DND-41 (cell line): ENCODE measurements at regions not wholly inside any gene's neighbourhood (a gene's known extent, or its start where the extent isn't known, plus 50 kb on each side); places are given as distances from the start of the nearest gene placed in this dataset.
A peak's percentile ranks its signal among the peaks of the same experiment; 100 is the strongest.
"Not testable (repeated sequence)": the region's sequence is repeated elsewhere in the genome, so short reads cannot be mapped to it uniquely, and the experiment has no call there.

ENCODE experiments used
- ATAC-seq: fragments of 200-7000 bp; cut with Tn5 transposase; 3 replicates; pipeline ENCODE4 v1.9.1; 2021; ENCODE audit warnings: low read depth; ENCODE audit not compliant: insufficient read depth
- DNase-seq: peaks from one replicate; pipeline ENCODE4 v3.0.0-alpha.2; 2020
- H2AFZ ChIP-seq: 2 replicates; pipeline ENCODE4 v1.6.0; 2012; ENCODE audit warnings: low read depth, low read length
- H3K27ac ChIP-seq: 2 replicates; pipeline ENCODE4 v1.5.1; 2012; ENCODE audit warnings: low read length, inconsistent platforms
- H3K27me3 ChIP-seq: fragments of 200-600 bp; sonication (generic); 2 replicates; pipeline ENCODE4 v1.6.0; 2012; ENCODE audit warnings: low read length, mild to moderate bottlenecking, inconsistent platforms; ENCODE audit not compliant: insufficient read depth, poor library complexity
- H3K36me3 ChIP-seq: 2 replicates; pipeline ENCODE4 v1.5.1; 2012; ENCODE audit warnings: low read length, inconsistent platforms; ENCODE audit not compliant: insufficient read depth
- H3K4me1 ChIP-seq: 2 replicates; pipeline ENCODE4 v1.5.1; 2012; ENCODE audit warnings: mild to moderate bottlenecking, low read length; ENCODE audit not compliant: insufficient read depth
- H3K4me2 ChIP-seq: 2 replicates; pipeline ENCODE4 v1.6.0; 2012; ENCODE audit warnings: mild to moderate bottlenecking, moderate library complexity, low read length, inconsistent platforms; ENCODE audit not compliant: insufficient read depth
- H3K4me3 ChIP-seq, 2 experiments: fragments of 200-600 bp in 1 of 2; shearing (Covaris generic) in 1 of 2; 2 replicates each; pipeline ENCODE4 v1.5.1; 2012 to 2016; ENCODE audit warnings: inconsistent platforms in 2 of 2, low read length in 2 of 2, mild to moderate bottlenecking in 2 of 2, low read depth in 1 of 2, moderate library complexity in 1 of 2
- H3K79me2 ChIP-seq: 2 replicates; pipeline ENCODE4 v1.6.0; 2012; ENCODE audit warnings: low read length, inconsistent platforms; ENCODE audit not compliant: insufficient read depth
- H3K9ac ChIP-seq: 2 replicates; pipeline ENCODE4 v1.6.0; 2012; ENCODE audit warnings: low read depth, mild to moderate bottlenecking, inconsistent platforms, low read length, moderate library complexity
- H3K9me3 ChIP-seq: 2 replicates; pipeline ENCODE4 v1.5.1; 2012; ENCODE audit warnings: low read length, moderate library complexity, mild to moderate bottlenecking, inconsistent platforms; ENCODE audit not compliant: insufficient read depth, severe bottlenecking
- H4K20me1 ChIP-seq: 2 replicates; pipeline ENCODE4 v1.6.0; 2012; ENCODE audit warnings: low read length; ENCODE audit not compliant: insufficient read depth
- EZH2 ChIP-seq: IDR thresholded peaks from 3 replicates; pipeline ENCODE4 v1.6.1; 2012; ENCODE audit warnings: borderline replicate concordance, low read depth, mild to moderate bottlenecking, moderate library complexity, low read length, inconsistent platforms; ENCODE audit not compliant: severe bottlenecking
- TF ChIP-seq, protein P1 (sequence below): IDR thresholded peaks from 2 replicates; pipeline ENCODE4 v1.5.1; 2012; ENCODE audit warnings: borderline replicate concordance, low read length, moderate library complexity, mild to moderate bottlenecking; ENCODE audit not compliant: poor library complexity, severe bottlenecking; ENCODE audit errors: extremely low read depth

DNA sequence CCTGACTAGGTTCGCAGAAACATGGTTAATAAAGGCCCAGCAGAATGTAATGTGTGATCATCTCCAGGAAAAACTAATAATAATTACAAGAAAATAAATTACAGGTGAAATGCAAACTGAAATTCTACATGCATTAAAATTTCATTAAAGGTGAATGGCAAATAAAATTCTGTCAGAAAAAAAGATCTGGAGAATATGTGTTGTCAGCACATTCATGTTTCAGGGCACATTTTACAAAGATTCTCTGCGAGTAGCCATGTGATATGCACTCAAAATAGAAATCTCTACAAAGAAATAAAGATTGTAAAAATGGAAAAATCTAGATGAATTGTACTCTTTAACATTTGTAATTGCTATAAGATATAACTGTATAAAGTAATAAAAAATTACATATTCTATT is 765.2 kb downstream of the TMEM121 start:
- Histone ChIP-seq H3K27me3 (no peaks in the 10 kb centered on the region), H3K27ac (peak overlapping the region; percentile 66), H3K4me3 (no peak overlapping the region), H3K4me2 (no peak overlapping the region), H4K20me1 (no peaks in the 10 kb centered on the region), H3K79me2 (0 out of 2 replicates have a peak, but pooled peaks cover 2% of the 10 kb centered on the region), H3K9ac (no peak overlapping the region), H3K4me1 (peaks cover 42% of the 10 kb centered on the region), H3K36me3 (peaks cover 8% of the 10 kb centered on the region), H2AFZ (no peak overlapping the region), H3K9me3 (no peaks in the 10 kb centered on the region)
- no peak for DNase-seq
- no peak for ATAC-seq
- no peak for TF ChIP-seq EZH2
- TF ChIP-seq, protein P1, sequence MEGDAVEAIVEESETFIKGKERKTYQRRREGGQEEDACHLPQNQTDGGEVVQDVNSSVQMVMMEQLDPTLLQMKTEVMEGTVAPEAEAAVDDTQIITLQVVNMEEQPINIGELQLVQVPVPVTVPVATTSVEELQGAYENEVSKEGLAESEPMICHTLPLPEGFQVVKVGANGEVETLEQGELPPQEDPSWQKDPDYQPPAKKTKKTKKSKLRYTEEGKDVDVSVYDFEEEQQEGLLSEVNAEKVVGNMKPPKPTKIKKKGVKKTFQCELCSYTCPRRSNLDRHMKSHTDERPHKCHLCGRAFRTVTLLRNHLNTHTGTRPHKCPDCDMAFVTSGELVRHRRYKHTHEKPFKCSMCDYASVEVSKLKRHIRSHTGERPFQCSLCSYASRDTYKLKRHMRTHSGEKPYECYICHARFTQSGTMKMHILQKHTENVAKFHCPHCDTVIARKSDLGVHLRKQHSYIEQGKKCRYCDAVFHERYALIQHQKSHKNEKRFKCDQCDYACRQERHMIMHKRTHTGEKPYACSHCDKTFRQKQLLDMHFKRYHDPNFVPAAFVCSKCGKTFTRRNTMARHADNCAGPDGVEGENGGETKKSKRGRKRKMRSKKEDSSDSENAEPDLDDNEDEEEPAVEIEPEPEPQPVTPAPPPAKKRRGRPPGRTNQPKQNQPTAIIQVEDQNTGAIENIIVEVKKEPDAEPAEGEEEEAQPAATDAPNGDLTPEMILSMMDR, result no peak

DNA sequence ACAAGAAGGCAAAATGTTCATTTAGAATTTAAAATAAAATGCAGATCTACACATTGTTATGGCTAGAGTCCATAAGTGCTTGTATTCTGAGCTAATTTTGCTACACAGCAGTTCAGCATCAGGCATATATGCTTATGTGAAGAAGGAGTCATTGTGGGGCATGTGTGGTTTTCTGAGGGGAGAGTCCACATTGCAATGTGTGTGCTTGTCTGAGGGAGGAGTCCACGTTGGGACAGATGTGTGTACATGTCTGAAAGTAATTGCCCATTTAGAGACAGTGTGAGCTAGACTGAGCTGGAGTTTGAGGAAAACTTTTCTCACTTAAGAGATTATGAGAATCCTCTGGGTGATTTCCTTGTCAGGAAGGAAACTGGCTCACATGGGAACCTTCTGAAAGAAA is 767.9 kb downstream of the TMEM121 start:
- no peak overlapping the region for H3K9ac ChIP-seq
- no peaks in the 10 kb centered on the region for H3K79me2 ChIP-seq
- ATAC-seq (peak; percentile 58), DNase-seq (no peak)
- H3K4me2 ChIP-seq, result no peak overlapping the region
- no peaks in the 10 kb centered on the region for H3K27me3 ChIP-seq
- H3K27ac ChIP-seq, result peak overlapping the region; percentile 46
- H4K20me1 ChIP-seq, result no peaks in the 10 kb centered on the region
- peak overlapping the region; percentile 21; the same call in 1 of the 2 replicates for H2AFZ ChIP-seq
- peaks cover 1% of the 10 kb centered on the region; the same call in 1 of the 2 replicates for H3K36me3 ChIP-seq
- no peaks in the 10 kb centered on the region for H3K9me3 ChIP-seq
- peaks cover 31% of the 10 kb centered on the region for H3K4me1 ChIP-seq
- no peak overlapping the region for H3K4me3 ChIP-seq
- TF ChIP-seq EZH2, result no peak
- TF ChIP-seq, protein P1, result no peak

DNA sequence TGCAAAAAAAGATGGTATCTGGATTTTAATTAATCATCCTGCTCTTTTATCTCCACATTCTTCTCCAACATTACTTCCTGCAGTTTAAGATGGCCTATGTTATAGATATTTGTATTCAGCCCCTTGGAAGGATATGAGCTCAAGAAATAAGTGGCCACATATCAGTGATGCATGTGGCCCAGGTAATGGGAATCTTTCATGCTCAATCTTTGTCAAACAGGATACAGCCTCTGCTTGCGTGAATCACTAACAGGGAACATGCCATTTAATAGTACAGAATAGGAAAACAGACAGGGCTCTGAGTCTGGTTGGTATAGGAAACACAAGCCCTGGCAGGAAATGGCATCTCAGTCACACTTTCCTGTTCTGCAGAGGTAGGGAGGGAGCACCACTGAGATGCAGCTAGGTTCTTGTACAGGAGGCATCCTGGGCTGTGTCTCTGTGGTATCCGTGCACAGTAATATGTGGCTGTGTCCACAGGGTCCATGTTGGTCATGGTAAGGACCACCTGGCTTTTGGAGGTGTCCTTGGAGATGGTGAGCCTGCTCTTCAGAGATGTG is 774.6 kb downstream of the TMEM121 start:
- ATAC-seq, result peak; percentile 89
- not testable (repeated sequence) for H3K9ac ChIP-seq, H3K79me2 ChIP-seq, H4K20me1 ChIP-seq, DNase-seq, H3K9me3 ChIP-seq, H3K4me3 ChIP-seq, H3K36me3 ChIP-seq, H3K27me3 ChIP-seq, H3K4me2 ChIP-seq
- peak overlapping the region; percentile 67 for H3K27ac ChIP-seq
- H2AFZ ChIP-seq, result 0 out of 2 replicates have a peak overlapping the region, but pooled peaks have one; percentile 12
- peaks cover 34% of the 10 kb centered on the region for H3K4me1 ChIP-seq

DNA sequence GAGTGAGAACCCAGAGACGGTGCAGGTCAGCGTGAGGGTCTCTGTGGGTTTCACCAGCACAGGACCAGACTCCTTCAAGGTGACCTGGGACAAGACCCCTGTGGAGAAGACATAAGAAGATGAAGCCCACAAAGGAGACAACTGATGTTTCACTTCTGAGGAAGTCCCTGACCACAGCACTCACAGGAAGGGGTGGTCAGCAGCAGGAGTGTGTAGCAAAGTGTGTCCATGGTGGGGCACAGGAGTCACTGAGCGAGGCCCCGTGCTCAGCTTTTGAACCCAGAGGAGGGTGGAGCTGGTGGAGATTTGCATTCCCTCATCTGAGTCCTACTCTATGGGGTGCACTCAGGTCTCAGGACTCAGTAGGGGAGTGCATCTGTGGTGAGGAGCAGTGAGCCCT is 775.2 kb downstream of the TMEM121 start:
- not testable (repeated sequence) for H3K79me2 ChIP-seq, H3K27me3 ChIP-seq, H3K4me2 ChIP-seq, H2AFZ ChIP-seq, H3K36me3 ChIP-seq, H3K4me3 ChIP-seq, H4K20me1 ChIP-seq, H3K9ac ChIP-seq, DNase-seq, H3K9me3 ChIP-seq
- ATAC-seq, result peak; percentile 18; the same call in 1 of the 3 replicates
- Histone ChIP-seq H3K27ac (peak overlapping the region; percentile 67), H3K4me1 (peaks cover 34% of the 10 kb centered on the region)
